Pulmonary artery endothelial cell (primary cell): ENCODE measurements at regions not wholly inside any gene's neighbourhood (a gene's known extent, or its start where the extent isn't known, plus 50 kb on each side); places are given as distances from the start of the nearest gene placed in this dataset.

Source experiments
- DNase-seq: peaks from one replicate; pipeline ENCODE4 v3.0.0-alpha.2; 2011; ENCODE audit warnings: low read depth, low spot score

- DNase-seq: no peak
Measured at GRCh38 chr10:130986846-130987245, 324.7 kb downstream of the TCERG1L start.

DNA sequence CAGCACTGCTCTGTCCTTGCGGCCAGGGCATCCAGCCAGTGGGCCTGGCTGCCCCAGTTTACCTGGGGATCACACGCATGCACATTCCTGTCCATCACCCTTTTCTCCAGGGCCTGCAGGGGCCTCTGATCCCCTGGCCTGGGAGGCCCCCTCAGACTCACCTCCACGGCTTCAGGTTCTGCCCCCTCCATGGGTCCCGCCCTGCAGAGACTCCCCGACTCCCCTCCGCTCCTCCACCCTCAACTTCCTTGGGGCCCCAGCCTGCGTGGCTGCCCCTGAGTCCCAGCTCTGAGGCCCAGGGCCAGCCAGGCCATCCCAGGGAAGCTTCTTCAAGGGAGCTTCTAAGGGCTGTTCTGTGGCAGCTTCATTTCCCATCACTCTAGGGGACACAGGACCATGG is 324.1 kb downstream of the TCERG1L start:
- DNase-seq: no peak

GRCh38 chr10:130989670-130990232 is 321.8 kb downstream of the TCERG1L start:
- no peak for DNase-seq

GRCh38 chr10:130990486-130990885 is 321.0 kb downstream of the TCERG1L start:
- no peak for DNase-seq

DNA sequence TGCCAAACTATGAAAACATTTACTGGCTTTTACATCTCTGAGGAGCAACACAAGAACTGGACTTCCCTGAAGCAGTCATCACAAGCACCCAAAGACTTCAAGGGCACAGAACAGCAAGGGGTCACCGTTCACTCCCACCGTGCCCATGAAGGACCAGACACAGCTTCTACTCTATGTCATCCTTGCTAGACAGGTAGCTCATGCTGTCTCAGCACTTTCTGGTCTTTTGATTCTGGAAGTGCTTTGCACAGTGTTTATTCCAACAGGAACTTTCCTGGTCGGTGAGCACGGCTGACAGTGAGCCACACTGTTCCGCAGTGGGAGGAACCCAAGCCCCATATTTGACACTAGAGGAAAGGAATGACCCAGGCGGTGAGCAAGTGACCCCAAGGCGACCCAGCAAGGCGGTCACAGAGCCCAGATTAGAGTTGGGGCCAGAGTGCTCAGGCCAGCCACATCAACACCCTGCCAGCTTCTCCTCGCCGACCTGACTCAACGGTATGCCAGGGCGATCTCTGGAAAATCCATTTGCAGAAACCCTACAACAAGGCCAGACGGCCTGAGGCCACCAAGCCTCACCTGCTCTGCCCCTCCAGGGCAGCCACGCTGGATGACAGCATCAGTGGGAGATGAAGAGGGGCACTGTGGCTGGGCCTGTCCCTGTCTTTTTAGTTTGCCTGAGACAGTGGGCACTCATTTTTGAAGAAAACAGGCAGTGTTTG is 318.6 kb downstream of the TCERG1L start:
- DNase-seq: no peak

- no peak for DNase-seq
Measured at GRCh38 chr10:130993612-130994011, 317.9 kb downstream of the TCERG1L start.

GRCh38 chr10:130994191-130994590 is 317.3 kb downstream of the TCERG1L start:
- DNase-seq: no peak

GRCh38 chr10:130994845-130995244 is 316.7 kb downstream of the TCERG1L start:
- no peak for DNase-seq

- DNase-seq: no peak
Measured at GRCh38 chr10:130997267-130998045, 314.1 kb downstream of the TCERG1L start.

DNA sequence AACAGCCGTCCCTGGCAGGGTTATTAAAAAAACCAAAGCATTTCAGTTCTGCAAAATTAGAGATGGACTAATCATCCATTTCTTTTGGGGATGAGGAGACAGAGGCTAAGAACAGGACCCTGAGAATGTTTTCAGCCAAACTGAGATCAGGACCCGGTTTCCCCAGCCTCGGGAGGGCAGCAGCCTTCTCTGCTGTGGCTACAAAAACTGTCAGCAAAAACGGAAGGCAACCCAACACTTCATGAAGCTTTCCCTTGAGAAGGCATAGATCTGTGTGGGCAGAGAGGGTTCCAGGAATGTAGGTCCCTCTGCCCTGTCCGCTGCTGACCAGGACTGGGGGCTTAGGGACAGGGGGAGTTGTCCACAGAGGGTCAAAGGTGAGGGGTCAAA is 313.5 kb downstream of the TCERG1L start:
- no peak for DNase-seq

- DNase-seq: no peak
Measured at GRCh38 chr10:130998642-130999041, 312.9 kb downstream of the TCERG1L start.

DNA sequence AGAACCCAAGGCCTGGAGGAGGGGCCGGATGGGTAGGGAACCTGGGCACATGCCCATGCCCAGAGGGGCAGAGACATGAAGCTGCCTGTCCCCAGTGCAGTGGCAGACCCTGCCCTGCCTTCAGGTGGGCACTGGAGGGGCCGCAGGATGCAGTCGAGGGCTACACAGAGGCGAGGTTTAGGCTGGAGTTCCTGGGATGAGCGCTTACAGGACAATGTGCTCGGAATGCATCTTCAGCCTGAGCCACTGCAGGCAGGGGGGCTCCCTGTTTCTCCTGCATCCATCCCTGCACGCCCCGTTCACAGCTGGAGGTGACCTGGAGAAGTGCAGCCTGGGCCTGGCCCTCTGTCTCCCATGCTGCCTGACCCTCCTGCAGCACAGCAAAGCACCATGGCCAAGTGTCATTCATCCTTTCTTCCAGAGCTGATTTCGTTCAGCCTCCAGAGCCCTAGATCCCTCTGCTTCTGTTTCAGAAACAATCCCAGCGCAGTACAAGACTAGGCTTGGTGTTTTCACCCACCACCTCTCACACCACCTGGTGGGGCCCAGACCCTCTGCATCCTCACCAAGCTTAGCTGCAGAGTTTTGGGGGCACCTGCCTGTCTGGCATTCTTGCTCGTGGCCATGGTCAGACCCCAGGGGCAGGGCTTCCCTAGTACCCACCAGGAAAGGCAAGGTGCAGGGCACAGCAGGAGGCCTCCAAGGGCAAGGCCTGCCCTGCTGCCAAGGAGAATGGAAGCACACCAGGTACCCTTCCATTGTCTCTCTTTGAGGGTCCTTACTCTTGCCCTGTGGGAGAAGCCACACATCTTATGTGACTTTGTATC is 311.9 kb downstream of the TCERG1L start:
- no peak for DNase-seq

DNA sequence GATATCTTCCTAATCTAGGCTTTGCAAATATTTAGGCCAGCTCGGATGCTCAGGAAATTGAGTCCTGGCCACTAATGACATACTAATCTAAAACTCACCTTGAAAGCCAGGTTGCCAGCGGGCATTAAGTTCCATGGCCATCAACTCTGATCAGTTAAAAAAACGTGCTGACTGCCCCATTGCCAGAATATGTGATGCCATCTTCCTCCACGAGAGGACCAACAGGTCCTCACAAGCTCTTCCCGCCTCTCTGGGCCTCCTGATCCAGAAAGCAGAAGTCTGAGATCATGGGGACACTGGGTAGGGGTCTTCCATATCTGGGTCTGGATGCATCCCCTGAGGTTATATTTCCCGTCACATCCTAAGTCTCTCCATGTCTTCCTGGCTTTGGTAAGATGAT is 311.3 kb downstream of the TCERG1L start:
- DNase-seq: no peak

DNA sequence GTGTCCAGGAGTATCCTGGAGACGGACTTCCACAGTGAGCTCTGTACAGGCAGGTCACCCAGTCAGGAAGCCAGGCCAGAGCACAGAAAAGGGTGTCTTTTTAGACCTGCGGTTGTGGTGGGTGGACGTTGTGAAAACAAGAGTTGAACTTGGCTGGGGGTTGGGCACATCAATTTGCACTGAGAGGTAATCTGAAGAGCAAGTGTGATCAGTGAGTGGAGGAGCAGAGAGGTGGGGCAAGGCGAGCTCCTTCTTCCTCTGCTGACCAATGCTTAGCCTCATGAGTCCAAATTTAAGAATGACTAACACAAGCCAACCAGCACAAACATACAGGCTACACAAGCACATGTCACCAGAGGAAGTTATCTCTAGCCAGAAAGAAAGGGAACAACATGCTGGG is 310.8 kb downstream of the TCERG1L start:
- DNase-seq: no peak

DNA sequence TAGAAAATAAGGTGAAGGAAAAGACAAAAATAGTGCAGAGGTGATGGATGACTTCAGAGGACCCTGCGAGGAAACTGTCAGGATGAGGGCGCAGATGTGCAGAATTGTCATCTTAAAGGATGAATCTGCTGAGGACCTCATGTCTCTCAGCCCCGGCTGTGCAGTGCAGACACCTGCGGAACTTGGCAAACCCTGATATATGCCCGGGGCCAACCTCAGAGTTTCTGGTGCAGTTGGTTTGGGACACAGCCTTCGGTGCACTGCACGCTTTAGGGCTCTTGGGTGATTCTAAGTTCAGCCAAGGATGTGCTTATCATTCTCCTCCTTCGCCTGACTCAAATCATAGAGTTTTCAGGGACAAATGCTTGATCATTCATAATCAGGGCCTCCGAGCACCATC is 310.1 kb downstream of the TCERG1L start:
- DNase-seq: no peak

- no peak for DNase-seq
Measured at GRCh38 chr10:131002031-131002861, 309.3 kb downstream of the TCERG1L start.

- DNase-seq: no peak
Measured at GRCh38 chr10:131003455-131003854, 308.1 kb downstream of the TCERG1L start.

DNA sequence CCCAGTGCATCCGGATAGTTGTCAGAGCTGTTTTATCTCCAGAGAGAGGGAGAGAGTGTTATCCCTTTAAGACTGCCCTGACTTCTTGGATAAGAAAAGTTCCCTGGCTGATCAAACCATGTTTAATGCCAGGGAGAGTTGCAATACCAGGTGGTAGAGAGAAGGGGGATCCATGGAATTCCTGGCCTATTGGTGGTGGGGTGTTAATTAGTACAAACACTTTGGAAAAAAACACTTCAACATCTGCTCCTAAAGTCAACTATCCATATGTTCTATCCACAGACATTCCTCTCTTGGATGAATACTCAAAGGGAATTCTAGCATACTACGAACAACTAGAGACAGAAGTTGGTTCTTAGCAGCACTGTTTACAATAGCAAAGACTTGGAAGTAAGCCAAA is 307.2 kb downstream of the TCERG1L start:
- DNase-seq: no peak

DNA sequence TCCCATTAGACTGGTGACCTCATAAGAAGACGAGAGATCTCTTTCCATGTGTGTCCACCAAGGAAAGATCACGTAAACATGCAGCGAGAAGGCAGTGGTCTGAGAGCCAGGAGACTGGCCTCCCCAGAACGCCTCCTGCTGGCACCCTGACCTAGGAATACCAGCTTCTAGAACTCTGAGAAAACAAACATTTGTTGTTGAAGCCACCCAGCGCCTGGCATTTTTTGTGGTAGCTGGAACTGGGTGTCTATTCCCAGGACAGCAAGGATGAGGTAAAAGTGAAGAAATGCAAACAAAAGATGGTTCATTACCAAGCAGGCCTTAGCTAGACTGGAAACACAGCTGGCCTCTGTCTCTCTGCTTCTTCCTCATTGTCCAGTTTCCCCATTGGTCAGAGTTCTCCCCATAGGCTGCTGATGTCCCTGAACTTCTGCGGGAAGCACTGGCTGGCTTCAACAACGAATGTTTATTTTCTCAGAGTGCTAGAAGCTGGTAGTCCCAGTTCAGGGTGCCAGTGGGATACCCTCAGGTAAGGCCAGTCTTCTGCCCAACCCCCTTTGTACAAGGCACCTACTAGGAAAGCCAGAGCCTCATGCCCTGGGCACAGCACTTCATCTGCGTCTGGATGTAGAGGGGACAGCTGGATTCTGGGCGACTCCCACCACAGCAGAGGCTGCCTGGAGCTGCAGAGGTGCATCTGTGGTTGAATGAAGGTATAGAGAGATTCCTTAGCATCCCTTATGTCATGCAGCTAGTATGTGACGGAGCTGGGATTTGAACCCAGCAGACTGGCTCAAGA is 304.9 kb downstream of the TCERG1L start:
- DNase-seq: no peak

DNA sequence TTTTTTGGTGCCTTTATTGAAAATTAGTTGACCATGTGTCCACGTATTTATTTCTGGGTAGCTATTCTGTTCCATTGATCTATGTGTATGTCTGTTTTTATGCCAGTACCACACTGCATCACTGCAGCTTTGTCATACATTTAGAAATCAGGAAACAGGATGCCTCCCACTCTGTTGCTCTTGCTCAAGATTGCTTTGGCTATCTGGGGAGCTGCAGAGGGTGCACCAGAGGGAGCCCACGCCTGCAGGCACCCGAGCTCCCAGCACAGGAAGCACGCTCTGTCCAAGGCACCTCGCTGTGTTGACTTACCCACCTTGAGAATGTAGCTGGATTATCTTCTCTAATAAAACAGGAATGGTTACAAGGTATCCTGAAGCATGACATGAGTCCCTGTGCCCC is 301.7 kb downstream of the TCERG1L start:
- DNase-seq: no peak
